T-helper 2 cell treated with Interferon-gamma antibody and Interleukin-4, amounts not matched to agents 5 μg/mL and 100 μg/mL, for 36 hours (primary cell): ENCODE measurements at regions not wholly inside any gene's neighbourhood (a gene's known extent, or its start where the extent isn't known, plus 50 kb on each side); places are given as distances from the start of the nearest gene placed in this dataset.

Experiments used
- DNase-seq: peaks from one replicate; pipeline ENCODE4 v3.0.0; 2021; ENCODE audit warnings: low spot score
- H3K27ac Mint-ChIP-seq: one replicate; pipeline ENCODE4 v1.8.0; 2021; ENCODE audit warnings: mild to moderate bottlenecking, mixed read lengths
- H3K27me3 Mint-ChIP-seq: one replicate; pipeline ENCODE4 v1.8.0; 2021; ENCODE audit warnings: low read depth, mixed read lengths
- H3K36me3 Mint-ChIP-seq: one replicate; pipeline ENCODE4 v1.8.0; 2021; ENCODE audit warnings: low read depth, mixed read lengths
- H3K4me1 Mint-ChIP-seq: one replicate; pipeline ENCODE4 v1.8.0; 2021; ENCODE audit warnings: low read depth, mixed read lengths
- H3K4me3 Mint-ChIP-seq: one replicate; pipeline ENCODE4 v1.8.0; 2022; ENCODE audit warnings: mild to moderate bottlenecking, moderate library complexity, mixed read lengths
- H3K9me3 Mint-ChIP-seq: one replicate; pipeline ENCODE4 v1.8.0; 2021; ENCODE audit warnings: mixed read lengths

DNA sequence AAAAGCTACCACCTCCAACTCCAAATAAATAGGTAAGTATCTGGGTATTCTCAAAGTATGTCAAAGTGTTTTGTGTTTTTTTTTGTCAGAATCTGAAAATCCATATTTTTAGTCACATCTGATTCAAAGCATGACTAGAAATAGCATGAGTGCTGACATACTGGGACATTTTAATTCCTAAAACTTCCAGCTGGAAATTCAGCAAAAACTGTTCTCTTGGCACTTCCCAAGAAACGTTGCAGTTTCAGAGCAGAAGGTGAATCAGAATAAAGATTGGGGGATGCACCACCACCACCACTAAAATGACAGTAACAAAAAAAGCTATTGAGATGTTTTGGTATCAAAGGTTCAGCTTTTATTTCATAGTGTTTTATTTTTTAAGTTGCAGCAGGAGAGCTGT is 724.6 kb upstream of the CELF2 start:
- Mint-ChIP-seq H3K9me3 (peaks cover 3% of the 10 kb centered on the region), H3K27me3 (no peaks in the 10 kb centered on the region), H3K4me1 (no peaks in the 10 kb centered on the region), H3K27ac (no peak overlapping the region), H3K4me3 (no peak overlapping the region), H3K36me3 (no peaks in the 10 kb centered on the region)
- no peak for DNase-seq

DNA sequence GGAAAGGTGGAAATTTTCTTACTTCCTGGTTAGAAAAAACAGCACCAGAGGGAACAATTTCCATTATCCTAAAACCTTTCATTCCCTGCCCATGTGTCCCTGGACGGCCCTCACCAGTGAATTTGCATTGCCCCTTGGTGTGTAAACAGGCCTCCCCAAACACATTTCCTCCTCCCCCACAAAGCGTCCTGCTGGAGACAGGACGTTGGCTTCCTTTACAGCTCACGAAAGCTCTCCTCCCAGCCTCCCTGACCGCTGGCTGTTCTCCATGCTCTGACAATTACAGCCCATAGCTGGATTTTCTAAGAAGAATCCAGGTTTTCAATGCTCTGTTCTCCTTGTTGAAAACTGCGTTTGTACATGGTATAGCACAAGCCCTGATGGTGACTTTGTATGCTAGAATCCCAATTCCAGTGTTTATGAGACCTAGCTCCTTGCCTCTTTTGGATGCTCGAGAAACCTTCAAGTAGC is 724.2 kb upstream of the CELF2 start:
- peaks cover 3% of the 10 kb centered on the region for H3K9me3 Mint-ChIP-seq
- H3K4me1 Mint-ChIP-seq, result no peaks in the 10 kb centered on the region
- no peaks in the 10 kb centered on the region for H3K27me3 Mint-ChIP-seq
- no peak overlapping the region for H3K27ac Mint-ChIP-seq
- no peaks in the 10 kb centered on the region for H3K36me3 Mint-ChIP-seq
- DNase-seq, result no peak
- H3K4me3 Mint-ChIP-seq, result no peak overlapping the region

DNA sequence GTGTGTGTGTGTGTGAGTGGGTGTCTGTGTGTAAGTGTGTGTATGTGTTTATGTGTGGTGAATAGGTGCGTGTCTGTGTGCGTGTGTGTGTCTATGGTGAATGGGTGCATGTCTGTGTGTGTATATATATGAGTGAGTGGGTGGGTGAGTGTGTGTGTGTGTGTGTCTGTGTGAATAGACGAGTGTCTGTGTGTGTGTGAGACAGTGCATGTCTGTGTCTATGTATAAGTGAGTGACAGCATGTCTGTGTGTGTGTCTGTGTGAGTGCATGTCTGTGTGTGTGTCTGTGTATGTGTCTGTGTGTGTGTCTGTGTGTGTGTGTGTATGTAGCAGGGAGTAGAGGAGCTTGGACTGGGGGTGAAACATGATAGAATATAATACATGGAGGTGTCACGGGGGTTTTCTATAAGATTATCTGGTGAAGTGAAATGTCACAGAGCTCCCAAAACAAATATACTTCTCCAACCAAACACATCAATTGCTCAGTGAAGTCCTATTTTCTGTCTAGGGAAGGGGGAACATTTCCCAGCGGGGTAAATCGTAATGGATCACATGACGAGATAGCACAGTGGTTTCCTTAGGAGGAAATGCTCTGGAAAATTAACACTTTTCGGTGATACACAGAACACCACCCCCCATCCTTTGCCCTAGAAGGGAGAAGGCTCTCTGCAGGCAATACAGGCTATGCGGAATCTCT is 723.3 kb upstream of the CELF2 start:
- Mint-ChIP-seq H3K36me3 (no peaks in the 10 kb centered on the region), H3K9me3 (no peaks in the 10 kb centered on the region), H3K27me3 (no peaks in the 10 kb centered on the region), H3K4me1 (no peaks in the 10 kb centered on the region), H3K4me3 (no peak overlapping the region), H3K27ac (no peak overlapping the region)
- no peak for DNase-seq

DNA sequence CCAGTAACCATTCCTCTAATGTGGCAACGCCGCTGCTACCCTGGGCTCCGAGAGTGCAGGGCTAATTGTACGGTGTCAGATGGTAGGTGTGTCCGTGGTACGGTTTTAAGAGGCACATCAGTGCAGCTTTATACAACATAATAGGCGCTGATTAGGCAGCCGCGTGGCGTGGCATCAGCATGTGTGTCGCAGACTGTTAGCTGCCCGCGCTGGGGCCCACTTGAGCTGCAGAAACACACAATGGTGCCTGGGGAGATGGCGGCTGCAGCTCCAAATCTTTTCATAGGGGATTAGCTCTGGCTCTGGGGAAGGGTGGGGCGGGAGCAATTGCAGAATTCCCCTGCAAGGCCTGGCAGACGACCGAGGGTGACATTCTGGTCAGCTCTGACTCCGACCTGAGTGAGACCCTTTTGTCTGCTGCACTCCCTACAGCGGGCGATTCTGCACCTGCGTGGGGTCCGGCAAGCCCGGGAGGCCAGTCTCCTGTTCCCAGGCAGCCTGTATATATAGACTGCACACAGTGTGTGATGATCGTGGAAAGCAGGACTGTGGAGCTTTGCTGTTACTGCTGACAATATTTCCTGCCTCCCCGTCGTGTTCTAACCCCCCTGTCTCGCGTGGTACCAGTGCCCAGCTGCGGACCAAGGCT is 722.7 kb upstream of the CELF2 start:
- H3K4me3 Mint-ChIP-seq, result no peak overlapping the region
- no peak overlapping the region for H3K27ac Mint-ChIP-seq
- H3K36me3 Mint-ChIP-seq, result no peaks in the 10 kb centered on the region
- no peaks in the 10 kb centered on the region for H3K9me3 Mint-ChIP-seq
- H3K27me3 Mint-ChIP-seq, result no peaks in the 10 kb centered on the region
- no peak for DNase-seq
- H3K4me1 Mint-ChIP-seq, result no peaks in the 10 kb centered on the region

DNA sequence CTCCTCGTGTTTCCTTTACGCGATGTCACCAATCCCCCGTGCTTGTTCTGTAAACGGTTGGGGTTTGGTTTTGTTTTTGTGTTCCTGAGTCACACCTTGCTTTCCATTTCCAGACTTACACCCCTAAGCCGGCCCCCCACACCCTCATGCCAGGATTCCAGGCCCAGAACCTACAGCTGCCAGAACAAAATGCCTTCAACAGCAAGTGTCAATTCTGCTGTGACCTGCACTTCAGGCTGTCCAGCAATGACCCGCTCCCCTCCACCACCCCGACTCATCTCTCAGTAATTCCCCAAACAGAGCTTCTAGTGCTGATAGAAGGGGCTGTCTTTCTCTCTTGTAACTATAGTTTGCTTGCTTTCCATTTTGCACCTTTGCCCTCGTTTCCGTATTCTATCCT is 722.1 kb upstream of the CELF2 start:
- Mint-ChIP-seq H3K27ac (no peak overlapping the region), H3K4me1 (no peaks in the 10 kb centered on the region)
- DNase-seq, result no peak

DNA sequence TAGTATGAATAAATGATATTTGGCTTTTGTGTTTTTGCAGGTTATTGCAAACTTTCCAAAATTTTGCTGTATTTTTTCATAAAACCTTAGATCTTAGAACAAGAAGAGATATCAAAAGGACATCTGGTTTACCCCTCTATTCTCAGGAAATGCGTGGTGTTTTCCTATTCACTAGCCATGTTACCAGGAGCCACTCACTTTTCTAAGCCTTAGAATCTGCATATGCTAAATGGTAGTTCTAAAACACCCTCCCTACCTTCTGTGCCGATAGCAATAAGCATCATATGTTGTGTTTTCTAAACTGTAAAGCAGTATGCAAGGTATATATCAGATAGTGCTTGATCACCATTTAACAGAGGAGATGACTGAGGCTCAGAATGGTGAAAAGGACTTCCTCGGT is 715.0 kb upstream of the CELF2 start:
- H3K9me3 Mint-ChIP-seq, result no peaks in the 10 kb centered on the region

More for the DNA sequence above, 722.1 kb upstream of the CELF2 start:
- H3K9me3 Mint-ChIP-seq, result no peaks in the 10 kb centered on the region
- H3K36me3 Mint-ChIP-seq, result no peaks in the 10 kb centered on the region
- H3K27me3 Mint-ChIP-seq, result no peaks in the 10 kb centered on the region
- H3K4me3 Mint-ChIP-seq, result no peak overlapping the region

DNA sequence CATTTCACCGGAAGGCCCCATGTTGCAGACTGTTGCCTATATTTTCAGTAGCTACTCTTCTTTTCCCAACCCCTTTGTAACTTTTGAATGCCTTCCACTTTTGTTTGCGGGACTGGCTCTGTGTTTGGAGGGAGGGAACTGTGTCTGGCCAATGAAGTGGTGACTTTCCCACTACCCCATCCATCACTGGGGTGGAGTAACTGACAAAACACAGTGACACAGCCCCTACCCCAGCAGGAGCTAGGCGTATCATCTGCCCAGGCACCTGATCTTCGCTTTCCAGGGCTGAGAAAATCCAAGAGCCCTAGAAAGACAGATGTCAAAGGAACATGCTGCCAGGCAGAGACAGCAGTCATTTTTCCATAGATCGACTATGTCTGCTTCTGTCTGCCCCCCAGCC is 710.6 kb upstream of the CELF2 start:
- Mint-ChIP-seq H3K4me3 (no peak overlapping the region), H3K27ac (no peak overlapping the region), H3K4me1 (no peaks in the 10 kb centered on the region), H3K36me3 (no peaks in the 10 kb centered on the region), H3K27me3 (no peaks in the 10 kb centered on the region), H3K9me3 (no peaks in the 10 kb centered on the region)
- DNase-seq, result no peak

More for the DNA sequence above, 715.0 kb upstream of the CELF2 start:
- Mint-ChIP-seq H3K4me1 (no peaks in the 10 kb centered on the region), H3K27ac (no peak overlapping the region), H3K4me3 (no peak overlapping the region), H3K27me3 (no peaks in the 10 kb centered on the region), H3K36me3 (no peaks in the 10 kb centered on the region)
- DNase-seq, result no peak

DNA sequence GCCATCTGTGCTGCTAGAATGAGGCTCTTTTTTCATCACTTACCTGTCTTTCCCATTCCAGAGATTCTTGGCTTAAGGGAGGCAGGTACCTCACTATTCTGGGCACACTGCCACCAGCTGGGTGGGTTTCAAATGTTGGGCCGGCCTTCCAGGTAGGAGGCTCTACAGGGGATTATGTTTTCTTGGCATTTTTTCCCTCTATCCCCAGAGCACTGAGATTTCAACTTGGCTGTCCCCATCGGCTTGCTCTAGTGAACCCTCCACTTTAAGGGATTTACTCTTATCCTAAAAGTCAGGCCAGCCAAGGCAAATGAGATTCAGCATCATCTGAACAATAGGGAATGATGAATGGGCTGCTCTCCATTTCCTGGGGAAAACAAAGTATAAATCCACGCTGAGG is 710.1 kb upstream of the CELF2 start:
- no peaks in the 10 kb centered on the region for H3K4me1 Mint-ChIP-seq
- H3K36me3 Mint-ChIP-seq, result no peaks in the 10 kb centered on the region
- no peak overlapping the region for H3K4me3 Mint-ChIP-seq
- H3K27me3 Mint-ChIP-seq, result no peaks in the 10 kb centered on the region
- no peak for DNase-seq
- no peaks in the 10 kb centered on the region for H3K9me3 Mint-ChIP-seq
- H3K27ac Mint-ChIP-seq, result no peak overlapping the region

DNA sequence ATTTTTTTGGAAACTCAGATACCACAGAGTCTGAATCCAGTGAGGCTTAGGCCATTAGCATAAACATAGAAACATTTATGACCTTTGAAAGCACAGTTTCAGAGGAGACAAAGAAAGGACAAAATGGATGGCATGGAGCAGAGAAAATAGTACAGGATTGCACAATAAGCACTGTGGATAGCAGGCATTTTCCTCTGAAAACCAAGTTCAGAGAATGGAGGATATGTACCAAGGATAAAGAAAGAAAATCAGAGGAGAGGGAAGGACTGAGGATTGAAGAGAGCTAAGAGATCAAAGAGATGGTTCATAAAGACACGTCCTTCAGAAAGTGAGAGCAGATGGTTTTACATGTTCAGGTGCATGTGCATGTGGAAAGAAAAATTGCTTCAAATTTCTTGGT is 707.2 kb upstream of the CELF2 start:
- no peak overlapping the region for H3K27ac Mint-ChIP-seq
- no peaks in the 10 kb centered on the region for H3K27me3 Mint-ChIP-seq
- no peaks in the 10 kb centered on the region for H3K36me3 Mint-ChIP-seq
- DNase-seq, result no peak
- H3K4me3 Mint-ChIP-seq, result no peak overlapping the region
- H3K9me3 Mint-ChIP-seq, result no peaks in the 10 kb centered on the region
- no peaks in the 10 kb centered on the region for H3K4me1 Mint-ChIP-seq

DNA sequence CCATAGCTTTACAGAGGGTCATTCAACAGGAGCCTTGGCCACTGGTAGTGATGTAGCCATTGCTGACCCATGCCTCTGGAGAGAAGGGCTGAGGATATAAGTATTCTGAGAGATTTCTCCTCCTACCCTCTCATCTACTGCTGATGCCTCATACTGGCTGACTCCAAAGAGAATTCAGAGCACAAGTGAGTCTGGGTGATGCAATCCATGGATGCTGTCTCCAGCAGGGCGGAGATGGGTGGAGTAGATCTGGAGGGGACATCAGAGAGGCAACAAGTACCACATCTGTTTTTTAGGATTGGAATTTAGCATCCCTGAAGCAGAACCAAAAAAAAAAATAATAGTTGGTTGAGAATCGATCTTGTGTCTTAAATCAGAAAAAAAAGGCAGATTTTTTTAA is 705.7 kb upstream of the CELF2 start:
- no peaks in the 10 kb centered on the region for H3K27me3 Mint-ChIP-seq
- no peaks in the 10 kb centered on the region for H3K4me1 Mint-ChIP-seq
- no peak overlapping the region for H3K4me3 Mint-ChIP-seq
- H3K9me3 Mint-ChIP-seq, result no peaks in the 10 kb centered on the region
- no peak overlapping the region for H3K27ac Mint-ChIP-seq
- H3K36me3 Mint-ChIP-seq, result no peaks in the 10 kb centered on the region
- DNase-seq, result no peak

DNA sequence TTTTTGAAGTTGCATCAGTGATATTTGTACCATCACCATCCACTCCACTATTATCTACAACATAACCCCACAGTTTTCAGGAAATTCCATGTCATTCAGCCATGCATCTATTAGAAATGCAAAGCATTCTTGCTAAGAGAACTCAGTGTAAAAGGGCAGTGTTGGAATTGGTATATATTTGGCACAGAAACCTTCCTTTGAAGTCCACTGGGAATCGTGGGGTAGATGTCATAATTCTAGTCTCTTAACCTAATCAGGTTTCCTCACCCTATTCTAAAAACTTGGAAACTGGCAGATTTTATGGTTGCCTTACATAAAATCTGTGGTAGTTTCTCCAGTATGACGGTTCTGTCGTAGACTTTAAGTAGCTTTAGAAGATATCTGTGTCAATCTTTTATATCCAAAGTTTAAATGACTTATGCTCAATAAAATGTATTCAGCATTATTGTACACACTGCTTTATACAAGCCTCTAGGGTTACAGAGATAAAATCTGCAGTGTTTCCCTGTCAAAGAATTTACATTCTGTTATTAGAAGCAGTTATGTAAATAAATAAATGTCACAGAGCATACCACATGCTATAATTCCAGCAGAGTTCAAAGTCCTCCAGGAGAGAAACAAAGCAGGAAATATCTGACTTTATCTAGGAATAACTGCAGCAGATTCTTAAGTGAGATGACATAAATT is 704.4 kb upstream of the CELF2 start:
- DNase-seq, result no peak
- H3K9me3 Mint-ChIP-seq, result no peaks in the 10 kb centered on the region
- no peaks in the 10 kb centered on the region for H3K36me3 Mint-ChIP-seq
- H3K27me3 Mint-ChIP-seq, result no peaks in the 10 kb centered on the region
- H3K27ac Mint-ChIP-seq, result no peak overlapping the region
- no peak overlapping the region for H3K4me3 Mint-ChIP-seq
- H3K4me1 Mint-ChIP-seq, result no peaks in the 10 kb centered on the region

DNA sequence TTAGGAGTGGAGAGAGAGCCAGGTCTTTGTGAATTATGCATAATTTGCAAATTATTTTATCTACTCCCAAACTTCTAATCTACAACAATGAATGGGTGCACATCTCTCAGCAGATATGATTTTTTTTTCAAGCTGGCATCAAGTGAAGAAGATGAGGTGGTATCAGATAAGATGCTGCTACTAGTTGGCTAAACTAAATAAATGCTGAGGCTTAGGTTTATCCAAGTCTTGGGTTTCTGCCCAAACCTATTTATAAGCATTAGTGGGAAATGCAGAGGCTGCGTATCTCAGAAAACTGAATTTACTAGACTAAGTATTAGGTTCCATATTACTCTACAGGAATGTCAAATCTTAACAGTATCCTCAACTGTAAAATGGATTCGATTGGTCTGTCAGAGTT is 703.0 kb upstream of the CELF2 start:
- no peak overlapping the region for H3K4me3 Mint-ChIP-seq
- no peak for DNase-seq
- no peaks in the 10 kb centered on the region for H3K9me3 Mint-ChIP-seq
- H3K36me3 Mint-ChIP-seq, result no peaks in the 10 kb centered on the region
- H3K27ac Mint-ChIP-seq, result no peak overlapping the region
- H3K4me1 Mint-ChIP-seq, result no peaks in the 10 kb centered on the region
- no peaks in the 10 kb centered on the region for H3K27me3 Mint-ChIP-seq

DNA sequence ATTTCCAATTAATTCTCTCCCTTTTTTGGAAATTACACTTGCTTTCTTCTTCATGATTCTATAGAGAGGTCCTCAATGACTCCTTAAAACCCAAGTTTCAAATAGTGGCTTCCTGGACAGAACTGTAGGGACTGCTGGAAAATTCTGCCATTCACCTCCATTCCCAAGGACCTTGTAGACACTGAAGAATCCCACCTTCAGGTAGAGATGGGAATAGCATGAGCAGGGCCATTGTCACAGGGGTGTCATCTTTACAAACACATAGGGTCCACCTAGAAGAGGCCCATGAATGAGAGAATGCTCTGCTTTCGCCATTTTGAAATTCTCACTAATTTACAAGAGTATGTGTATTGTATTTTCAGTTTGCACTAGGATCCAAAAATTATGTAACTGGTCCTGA is 701.7 kb upstream of the CELF2 start:
- Mint-ChIP-seq H3K36me3 (no peaks in the 10 kb centered on the region), H3K4me1 (no peaks in the 10 kb centered on the region), H3K9me3 (no peaks in the 10 kb centered on the region), H3K27me3 (no peaks in the 10 kb centered on the region), H3K4me3 (no peak overlapping the region), H3K27ac (no peak overlapping the region)
- DNase-seq, result no peak

DNA sequence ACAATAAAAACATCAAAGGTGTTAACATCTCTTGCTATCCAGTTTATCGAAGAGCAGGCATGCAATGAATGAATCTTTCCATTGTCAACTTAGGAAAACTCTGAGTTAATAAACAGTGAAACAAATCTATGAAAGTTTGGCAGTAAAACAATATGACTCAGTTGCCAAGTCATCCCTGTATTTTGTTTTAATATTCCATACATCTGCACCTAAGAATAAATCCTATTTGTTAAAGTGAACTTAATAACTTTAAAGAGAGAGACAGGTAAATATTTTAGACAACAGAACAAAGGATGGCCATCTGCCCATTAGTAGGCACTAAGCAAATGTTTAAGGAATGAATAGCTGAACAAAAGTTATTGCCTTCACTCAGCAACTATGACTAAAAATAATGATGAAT is 700.5 kb upstream of the CELF2 start:
- H3K9me3 Mint-ChIP-seq, result no peaks in the 10 kb centered on the region
- H3K4me1 Mint-ChIP-seq, result no peaks in the 10 kb centered on the region
- H3K4me3 Mint-ChIP-seq, result no peak overlapping the region
- DNase-seq, result no peak
- H3K27ac Mint-ChIP-seq, result no peak overlapping the region
- H3K27me3 Mint-ChIP-seq, result no peaks in the 10 kb centered on the region
- no peaks in the 10 kb centered on the region for H3K36me3 Mint-ChIP-seq
